DMS 273 treated with DMSO at 0.1 percent for 48 hours (cell line): ENCODE measurements at regions not wholly inside any gene's neighbourhood (a gene's known extent, or its start where the extent isn't known, plus 50 kb on each side); places are given as distances from the start of the nearest gene placed in this dataset.
"Not testable (repeated sequence)": the region's sequence is repeated elsewhere in the genome, so short reads cannot be mapped to it uniquely, and the experiment has no call there.

Source experiments
- DNase-seq: peaks from one replicate; lab custom pipeline; 2025; lab: John Stamatoyannopoulos, UW

DNA sequence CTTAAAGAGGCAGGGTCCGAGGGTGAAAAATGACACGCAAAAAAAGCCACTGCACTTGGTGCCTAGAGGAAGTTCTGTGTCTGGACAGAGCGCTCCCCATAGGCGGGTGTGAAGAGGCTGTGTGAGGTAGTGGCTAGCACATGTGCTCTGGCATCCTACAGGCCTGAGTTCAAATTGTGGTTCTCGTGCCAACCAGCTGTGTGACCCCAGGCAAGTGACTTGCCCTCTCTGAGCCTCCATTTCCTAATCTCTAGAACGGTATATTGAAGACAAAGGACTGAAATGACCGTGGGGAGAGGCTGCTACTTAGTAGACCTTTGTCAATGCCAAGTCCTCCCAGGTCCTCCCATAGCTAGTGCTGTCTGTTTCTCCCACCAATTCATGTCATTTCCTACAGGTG, 79.1 kb upstream of the MYL10 start:
- DNase-seq: no peak

DNA sequence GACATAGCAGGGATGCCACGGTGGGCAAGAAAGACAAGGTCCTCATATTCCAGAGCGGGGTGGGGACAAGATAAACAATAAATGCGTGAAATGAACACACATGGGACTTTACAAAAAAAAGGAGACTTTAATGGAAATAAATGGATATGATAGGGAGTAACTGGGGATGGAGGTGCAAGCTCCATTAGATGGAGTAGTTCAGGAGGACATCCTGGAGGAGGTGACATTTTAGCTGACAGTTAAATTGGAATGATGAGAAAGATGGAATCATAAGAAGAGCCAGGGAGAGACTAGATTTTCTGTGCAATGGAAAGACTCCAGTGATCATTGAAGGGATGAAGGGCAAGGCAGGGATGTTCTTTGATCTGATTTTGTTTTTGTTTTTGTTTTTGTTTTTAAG, 83.6 kb upstream of the MYL10 start:
- no peak for DNase-seq

DNA sequence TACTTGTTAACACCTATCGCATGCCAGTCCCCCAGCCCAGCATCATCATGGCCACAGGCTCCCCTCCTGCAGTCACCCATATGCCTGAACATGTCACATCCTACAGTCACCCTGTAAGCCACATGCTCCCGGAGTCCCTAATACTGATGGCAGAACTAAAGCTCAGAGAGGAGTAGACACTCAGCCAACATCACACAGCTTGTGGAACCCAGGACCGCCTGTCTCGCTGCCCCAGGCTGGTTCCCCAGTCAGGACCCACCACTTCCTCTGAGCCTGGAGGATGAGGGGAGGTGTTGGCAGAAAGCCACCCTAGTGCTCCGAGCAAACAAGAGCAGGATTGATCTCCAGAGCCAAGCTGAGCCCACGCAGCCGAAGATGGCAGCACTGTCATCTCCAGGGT, 85.0 kb upstream of the MYL10 start:
- no peak for DNase-seq

DNA sequence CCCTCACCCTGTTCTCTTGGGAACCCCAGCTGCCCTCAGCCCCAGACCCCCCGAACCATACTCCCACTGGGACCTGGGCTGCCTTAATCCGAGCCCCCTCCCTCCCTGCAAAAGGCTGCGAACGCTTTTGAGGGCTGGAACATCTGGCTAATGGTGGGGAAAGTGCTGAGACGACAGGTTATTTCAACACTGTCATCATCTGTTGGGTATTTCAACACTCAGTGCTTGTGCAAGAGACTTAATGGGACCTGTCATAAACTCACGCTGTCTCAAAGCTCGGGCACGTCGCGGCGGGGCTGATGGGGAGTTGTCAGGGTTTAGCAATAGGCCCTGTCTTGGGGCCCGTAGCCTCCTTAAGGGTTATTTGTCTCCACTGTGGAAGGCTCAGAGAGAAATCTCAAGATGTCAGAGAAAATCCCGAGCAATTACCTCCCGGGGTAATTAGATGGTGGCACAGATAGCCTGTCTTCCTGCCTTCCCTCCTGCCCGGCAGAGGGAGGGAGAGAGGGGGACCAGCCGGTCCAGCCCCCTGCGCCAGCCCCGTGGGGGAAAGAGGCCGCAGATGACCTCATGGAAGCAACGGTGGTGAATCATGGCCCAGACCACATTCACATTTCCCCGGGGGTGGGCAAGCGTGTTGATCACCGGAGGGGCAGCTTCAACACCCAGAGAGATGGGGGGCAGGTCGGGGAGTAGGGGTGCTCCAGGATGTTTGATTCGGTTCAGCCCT, 88.7 kb upstream of the MYL10 start:
- peak; percentile 30 for DNase-seq

DNA sequence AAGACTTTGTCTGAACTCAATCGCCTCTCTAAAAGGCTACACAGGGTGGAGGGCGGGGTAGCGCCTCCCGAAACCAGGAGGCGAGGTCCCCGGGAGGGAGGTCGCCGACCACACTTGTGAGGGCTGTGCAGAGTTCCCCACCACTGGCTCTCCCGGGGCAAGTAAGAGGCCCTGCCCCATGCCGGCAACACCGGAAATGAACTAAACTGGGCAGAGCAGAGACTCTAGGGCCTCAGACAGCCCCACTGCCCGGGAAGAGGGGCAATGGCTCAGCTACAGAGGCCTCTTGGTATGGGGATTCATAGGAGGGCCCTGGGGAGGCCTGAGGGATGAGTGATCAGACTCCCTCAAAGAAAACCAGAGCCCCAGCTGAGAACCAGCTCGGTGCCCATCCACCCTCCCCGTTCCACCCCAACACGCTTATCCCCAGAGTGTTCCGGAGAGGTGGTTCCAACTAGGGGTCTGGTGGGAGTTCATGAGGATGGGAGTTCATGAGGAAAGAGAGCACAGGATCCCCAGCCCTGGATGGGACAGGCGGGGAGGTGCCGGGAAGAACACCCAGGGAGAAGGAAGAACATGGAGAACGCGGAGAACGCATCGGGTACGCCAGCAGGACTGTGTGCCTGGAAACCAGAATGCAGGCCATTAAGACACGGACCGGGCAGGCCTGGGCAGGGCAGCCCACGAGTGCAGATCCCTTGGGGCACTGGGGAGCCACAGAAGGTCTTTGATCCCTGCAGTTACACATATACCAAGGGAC, 89.4 kb upstream of the MYL10 start:
- no peak for DNase-seq

DNA sequence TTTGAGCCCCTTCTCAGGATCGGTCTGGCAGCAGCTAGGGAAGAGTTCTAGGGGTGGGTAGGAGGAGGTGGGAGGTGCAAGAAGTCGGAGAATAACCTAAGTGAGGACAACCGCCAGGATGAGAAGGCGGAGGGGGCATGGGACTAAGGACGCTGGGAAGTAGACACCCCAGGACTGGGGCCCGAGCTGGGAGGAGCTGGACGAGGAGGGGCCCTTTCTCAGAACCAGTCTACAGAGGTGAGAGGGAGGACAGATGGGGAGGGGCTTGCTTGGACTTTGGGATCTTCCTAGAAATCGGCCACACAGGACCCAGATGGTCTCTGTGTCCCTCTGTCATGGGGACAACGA, 90.0 kb upstream of the MYL10 start:
- no peak for DNase-seq

DNA sequence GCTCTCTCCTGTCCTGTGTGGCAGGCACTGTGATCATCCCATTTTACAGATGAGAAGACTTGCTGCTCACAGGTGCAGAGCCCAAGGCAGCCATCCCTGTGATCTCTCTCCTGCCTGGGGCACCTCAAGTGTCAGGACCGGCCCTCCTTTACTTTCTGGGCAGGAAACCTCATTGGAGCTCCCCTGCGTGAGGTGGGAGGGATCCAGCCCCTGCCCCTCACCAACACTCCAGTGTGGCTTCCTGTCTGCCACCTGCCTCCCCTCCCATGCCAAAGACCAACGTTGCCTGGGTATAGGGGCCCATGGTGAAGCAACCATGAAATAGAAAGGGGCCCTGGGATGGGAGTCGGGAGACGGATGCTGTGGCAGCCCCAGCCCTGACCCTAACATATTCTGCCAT, 91.2 kb upstream of the MYL10 start:
- DNase-seq: no peak

DNA sequence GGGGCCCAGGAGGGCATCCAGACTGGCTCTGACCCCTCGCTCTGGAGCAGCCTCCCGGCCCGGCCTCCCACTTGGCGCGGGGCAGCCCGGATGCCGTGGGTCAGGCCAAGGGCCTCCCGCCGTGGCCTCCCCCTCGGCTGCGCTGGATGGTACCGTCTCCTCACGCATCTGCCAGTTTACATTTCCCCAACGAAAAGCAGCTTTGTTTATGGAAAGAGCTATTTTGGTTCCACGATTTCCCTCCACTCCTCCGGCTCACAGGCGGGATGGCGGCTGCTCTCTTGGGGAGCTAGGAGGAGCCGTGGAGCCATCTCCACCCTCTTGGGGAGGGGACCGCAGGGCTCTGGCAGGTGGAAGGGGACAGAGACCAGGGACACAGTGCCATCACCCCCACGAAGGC, 93.2 kb upstream of the MYL10 start:
- DNase-seq: no peak

DNA sequence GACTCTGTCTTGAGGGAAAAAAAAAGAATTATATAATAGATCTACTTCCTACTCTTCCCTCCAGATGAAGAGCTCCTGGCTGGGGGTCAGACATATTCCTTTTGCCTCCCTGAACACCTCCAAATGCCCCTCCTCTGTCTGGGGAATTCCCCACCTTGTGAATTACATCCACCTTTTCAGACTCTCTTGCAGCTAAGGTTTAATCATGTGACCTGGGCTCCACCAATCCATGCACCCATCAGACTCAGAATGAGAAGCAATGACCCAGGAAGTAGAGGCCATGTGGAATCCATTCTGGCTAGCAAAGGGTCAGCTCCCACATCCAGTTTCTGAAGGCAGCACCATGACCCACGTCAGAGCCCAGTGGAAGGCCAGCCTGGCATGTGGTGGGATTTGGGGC, 93.6 kb upstream of the CUX1 start:
- DNase-seq: no peak

DNA sequence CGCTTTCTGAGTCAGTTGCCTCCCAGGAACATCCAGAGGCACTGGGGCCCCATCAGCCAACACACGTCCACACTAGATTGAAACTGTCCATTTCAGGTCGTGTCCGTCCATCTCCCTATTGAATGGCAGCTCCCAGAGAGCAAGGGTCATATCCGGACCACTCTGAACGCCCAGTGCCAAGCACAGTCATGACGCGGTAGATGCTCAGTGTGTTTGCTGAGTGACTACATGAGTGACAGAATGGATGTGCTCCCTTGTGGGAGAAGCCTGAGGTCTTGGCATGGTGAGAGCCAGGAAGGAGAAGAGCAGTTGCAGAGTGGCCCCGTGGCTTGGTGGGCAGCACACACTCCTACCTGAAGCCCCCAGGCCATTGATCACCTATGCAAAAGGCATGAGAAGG, 92.5 kb upstream of the CUX1 start:
- DNase-seq: no peak

DNA sequence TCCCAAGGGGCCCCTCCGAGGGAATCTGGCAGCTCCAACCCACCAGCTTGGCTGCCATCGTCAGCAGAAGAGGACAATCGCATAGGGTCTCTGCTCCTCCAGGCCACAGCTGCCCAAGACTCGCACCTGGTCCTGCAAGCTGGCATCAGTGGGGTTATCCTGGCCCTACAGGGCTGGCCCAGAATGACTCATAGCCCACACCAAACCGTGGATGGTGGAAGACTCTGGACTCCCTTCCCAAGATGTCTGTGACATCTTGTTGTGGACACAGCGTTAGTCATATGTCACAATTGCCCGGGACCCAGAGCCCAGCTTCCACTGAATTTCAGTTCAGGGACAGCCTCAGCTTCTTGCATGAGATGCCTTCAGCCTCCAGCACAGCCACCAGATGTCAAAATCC, 91.5 kb upstream of the CUX1 start:
- DNase-seq: peak; percentile 30

DNA sequence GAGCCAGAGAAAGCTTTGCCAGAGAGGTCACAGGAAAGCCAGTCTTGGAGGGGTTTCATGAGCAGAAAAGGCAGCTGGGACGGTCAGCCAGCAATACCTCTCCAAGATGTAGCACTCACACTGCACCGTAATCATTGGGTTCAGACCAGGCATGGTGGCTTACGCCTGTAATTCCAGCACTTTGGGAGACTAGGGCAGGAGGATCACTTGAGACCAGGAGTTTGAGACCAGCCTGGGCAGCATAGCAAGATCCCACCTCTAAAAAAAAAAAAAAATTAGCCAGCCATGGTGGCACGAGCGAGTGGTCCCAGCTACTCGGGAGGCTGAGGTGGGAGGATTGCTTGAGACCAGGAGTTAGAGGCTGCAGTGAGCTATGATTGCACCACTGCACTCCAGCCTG, 90.2 kb upstream of the CUX1 start:
- no peak for DNase-seq

DNA sequence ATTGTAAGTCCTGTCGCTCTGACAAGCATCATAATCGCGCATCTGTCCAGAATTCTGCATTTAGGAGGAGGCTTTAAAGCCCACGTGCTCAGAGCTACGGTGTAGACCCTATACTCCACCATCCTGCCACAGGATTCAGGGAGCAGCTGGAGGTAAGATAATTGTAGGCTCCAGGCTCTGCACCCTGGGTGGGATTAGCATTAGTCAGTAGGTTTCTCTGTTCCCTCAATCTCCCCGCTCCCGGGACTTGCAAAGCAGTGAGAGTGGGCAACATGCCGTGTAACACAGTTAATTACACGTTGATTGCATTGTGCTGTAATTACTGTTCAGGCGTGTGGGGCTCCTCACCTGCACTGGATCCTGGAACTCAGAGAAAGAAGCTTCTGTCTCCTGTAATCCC, 89.3 kb upstream of the CUX1 start:
- peak; percentile 27 for DNase-seq

DNA sequence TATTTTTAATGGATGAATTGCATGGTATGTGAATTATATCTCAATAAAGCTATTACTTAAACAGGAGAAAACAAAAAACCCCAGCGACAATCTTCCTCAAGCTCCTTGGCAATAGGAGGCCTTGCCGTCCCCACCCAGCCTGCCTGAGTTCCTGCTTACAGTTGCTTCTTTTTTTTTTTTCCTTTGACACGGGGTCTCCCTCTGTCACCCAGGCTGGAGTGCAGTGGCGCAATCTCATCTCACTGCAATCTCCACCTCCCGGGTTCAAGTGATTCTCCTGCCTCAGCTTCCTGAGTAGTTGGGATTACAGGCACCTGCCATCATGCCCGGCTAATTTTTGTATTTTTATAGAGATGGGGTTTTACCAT, 88.6 kb upstream of the CUX1 start:
- not testable (repeated sequence) for DNase-seq

DNA sequence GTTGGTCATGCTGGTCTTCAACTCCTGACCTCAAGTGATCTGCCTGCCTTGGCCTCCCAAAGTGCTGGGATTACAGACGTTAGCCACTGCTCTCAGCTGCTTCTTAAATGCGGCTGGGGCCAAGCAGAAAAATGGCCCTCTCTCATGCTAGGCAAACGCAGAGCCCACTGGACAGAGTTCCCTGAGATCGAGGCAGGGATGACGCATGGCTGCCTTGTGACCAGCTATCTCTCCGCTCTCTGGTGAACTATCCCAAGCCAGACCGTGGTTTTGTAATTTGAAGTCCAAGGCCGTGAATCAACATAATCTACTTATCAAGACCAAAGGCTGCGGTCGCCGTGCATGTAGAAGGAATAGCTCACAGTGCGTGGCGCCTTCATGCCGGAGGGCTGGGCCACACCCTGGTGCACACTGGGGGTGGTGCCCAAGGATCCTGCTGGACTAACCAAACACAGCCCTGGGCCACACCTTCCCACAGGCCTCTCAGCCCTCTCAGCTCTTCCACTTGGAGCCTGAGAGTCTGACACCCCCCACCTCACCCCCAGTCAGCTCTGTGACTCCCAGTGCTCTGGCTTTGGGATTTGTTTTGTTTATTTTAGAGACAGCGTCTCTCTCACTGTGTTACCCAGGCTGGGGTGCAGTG, 88.1 kb upstream of the CUX1 start:
- DNase-seq: no peak

DNA sequence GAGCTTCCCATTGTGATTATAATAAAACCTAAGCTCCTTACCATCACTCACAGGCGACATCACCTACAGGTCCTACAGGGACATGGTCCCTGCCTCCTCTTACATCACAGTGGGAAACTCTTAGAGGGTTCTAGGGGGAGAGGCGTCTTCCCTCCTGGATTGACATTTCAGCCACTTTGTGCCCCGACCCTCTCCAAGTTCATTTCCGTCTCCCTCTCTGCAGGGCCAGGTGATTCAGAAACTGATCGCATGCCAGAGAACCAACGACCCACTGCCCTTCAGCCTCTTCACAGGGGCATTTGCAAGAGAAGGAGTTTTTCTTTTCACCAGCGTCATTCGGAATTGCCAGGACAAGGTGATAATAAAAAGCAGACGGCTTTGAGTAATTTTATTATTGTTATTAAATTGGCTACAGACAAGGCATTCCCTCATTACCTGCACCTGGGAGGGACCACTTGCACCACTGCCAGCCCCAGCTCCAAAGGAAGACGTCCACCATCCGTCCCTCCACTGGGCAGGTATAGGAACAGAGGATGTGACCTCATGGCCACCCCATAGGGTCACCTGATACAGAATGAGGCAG, 85.8 kb upstream of the CUX1 start:
- DNase-seq: no peak

DNA sequence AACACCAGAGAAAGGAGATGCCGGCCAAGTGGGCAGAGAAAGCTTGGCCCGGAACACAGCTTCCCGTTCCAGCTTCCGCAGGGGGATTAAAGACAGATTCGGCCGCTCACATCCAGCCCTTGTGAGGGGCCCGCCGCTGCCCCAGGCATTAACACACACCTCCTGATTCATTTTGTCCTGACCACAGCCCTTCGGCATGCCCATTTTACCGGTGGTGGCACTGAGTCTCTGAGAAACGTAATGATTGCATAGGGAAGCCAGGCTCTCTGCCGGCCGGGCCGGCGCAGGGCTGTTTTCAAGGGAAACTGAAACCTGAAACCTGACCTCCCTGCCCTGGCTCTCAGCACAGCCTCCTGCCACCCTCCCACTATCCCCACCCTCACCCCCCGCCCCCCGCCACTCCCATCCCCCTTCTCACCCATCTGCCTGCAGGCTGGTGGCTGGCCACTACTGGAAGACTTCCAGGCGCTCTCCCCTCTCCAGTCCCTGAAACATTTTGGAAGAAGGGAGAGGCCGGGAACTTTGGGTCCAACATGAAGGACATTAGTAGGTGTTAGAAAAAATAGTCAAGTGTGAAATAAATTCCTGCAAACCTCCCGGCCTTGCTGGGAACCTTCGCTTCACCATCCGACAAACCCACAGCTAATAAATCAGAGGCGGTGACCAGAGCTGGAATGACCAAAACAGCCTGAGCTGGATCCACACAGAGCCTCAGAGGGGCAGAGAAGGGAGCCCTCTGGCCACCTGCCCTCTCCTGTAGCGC, 83.5 kb upstream of the CUX1 start:
- peak; percentile 67 for DNase-seq

DNA sequence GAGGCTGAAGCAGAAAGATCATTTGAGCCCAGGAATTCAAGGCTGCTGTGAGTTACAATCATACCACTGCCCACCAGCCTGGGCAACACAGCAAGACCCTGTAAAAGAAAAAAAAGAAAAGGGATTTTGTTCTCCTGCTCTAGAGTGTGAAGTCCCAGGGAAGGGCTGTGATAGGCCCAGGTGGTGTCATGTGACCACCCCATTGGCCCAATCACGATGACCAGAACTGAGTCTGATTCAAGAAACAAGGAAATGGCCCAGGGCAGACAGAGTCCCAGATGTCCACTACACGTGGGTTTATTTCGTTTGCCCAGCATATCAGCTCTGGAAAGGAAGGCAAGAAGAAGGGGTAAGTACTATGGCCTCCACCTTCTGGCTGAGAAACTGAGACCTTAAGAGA, 81.3 kb upstream of the CUX1 start:
- DNase-seq: no peak

DNA sequence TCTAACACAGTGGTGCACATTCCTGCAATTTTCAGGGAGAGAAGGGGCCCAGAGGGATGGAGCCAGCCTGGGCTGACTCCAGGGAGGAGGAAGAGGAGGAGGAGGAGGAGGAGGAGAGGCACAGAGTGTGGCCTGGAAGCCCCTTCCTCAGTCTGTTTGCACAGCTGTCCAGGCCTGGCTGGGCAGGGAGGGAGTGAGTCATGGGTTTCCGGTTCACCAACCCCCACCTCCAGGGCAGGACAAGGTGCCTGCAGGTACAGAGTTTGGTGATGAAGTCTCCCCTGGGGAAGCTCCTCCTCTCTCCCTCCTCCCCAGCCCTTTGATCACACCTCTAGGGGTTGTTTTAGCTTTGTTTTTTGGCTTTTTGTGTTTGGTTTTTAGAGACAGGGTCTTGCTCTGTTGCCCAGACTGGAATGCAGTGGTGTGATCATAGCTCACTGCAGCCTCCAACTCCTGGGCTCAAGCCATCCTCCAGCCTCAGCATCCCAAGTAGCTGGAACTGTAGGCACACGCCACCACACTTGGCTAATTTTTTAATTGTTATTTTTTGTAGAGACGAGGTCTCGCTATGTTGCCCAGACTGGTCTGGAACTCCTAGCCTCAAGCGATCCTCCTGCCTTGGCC, 77.5 kb upstream of the CUX1 start:
- no peak for DNase-seq

DNA sequence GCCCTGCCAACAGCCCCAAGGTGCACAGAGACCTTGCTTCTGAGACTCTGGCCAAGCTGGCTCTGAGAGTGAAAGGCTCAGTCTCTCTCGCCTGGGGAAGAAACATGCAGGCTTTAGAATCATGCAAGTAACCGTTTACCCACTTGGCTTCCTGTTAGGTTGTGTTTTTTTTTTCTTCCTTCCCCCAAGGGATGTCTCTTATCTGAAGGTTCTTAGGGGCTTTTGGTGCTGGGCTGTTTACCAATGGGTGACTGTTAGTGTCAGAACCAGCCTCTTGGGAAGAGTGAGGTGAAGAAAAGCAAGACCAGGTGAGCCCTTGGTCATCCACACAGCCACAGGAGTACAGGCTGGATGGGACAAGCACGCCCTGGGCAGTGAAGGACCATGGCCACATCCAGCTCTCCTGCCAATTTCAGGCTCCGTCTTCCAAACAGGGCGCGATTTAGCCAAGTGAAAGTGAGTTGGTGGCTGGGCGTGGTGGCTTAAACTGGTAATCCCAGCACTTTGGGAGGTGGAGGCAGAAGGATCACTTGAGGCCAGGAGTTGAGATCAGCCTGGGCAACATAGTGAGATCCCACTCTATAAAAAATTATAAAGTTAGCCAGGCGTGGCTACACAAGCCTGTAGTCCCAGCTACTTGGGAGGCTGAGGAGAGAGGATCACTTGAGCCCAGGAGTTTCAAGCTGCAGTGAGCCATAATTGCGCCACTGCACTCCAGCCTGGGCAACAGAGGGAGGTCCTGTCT, 76.3 kb upstream of the CUX1 start:
- no peak for DNase-seq
